NCI-H748 treated with DMSO at 0.1 percent for 48 hours (cell line): ENCODE measurements at regions not wholly inside any gene's neighbourhood (a gene's known extent, or its start where the extent isn't known, plus 50 kb on each side); places are given as distances from the start of the nearest gene placed in this dataset.

Experiments used
- DNase-seq: peaks from one replicate; lab custom pipeline; 2025; lab: John Stamatoyannopoulos, UW

GRCh38 chr13:111038887-111039286, 76.2 kb upstream of the ARHGEF7 start:
- DNase-seq: no peak

- no peak for DNase-seq
These were observed 77.2 kb upstream of the ARHGEF7 start for GRCh38 chr13:111037927-111038326.

- no peak for DNase-seq
These were observed 78.4 kb upstream of the ARHGEF7 start for GRCh38 chr13:111036665-111037064.

- DNase-seq: no peak
These were observed 79.2 kb upstream of the ARHGEF7 start for GRCh38 chr13:111035861-111036260.

GRCh38 chr13:111034811-111035210, 80.3 kb upstream of the ARHGEF7 start:
- no peak for DNase-seq

GRCh38 chr13:111033172-111034130, 81.7 kb upstream of the ARHGEF7 start:
- DNase-seq: no peak

- DNase-seq: no peak
These were observed 83.6 kb upstream of the ARHGEF7 start for GRCh38 chr13:111031531-111031961.

GRCh38 chr13:111029957-111030609, 85.0 kb upstream of the ARHGEF7 start:
- no peak for DNase-seq

- DNase-seq: no peak
These were observed 87.4 kb upstream of the ARHGEF7 start for GRCh38 chr13:111027458-111028439.

- DNase-seq: no peak
These were observed 89.8 kb upstream of the ARHGEF7 start for GRCh38 chr13:111025310-111025709.

GRCh38 chr13:111022886-111023285, 92.2 kb upstream of the ARHGEF7 start:
- no peak for DNase-seq

- no peak for DNase-seq
These were observed 92.9 kb upstream of the ARHGEF7 start for GRCh38 chr13:111022241-111022640.

GRCh38 chr13:111021270-111021669, 93.8 kb upstream of the ARHGEF7 start:
- no peak for DNase-seq

GRCh38 chr13:111020546-111020945, 94.6 kb upstream of the ARHGEF7 start:
- no peak for DNase-seq

- DNase-seq: no peak
These were observed 95.1 kb upstream of the ARHGEF7 start for GRCh38 chr13:111020021-111020420.

GRCh38 chr13:111017755-111018459, 97.2 kb upstream of the ARHGEF7 start:
- DNase-seq: no peak

GRCh38 chr13:111013196-111013595, 98.3 kb upstream of the ANKRD10 start:
- no peak for DNase-seq

- DNase-seq: no peak
These were observed 97.0 kb upstream of the ANKRD10 start for GRCh38 chr13:111011899-111012298.

- DNase-seq: no peak
These were observed 93.5 kb upstream of the ANKRD10 start for GRCh38 chr13:111008351-111008750.

GRCh38 chr13:111007209-111007608, 92.3 kb upstream of the ANKRD10 start:
- no peak for DNase-seq

- DNase-seq: no peak
These were observed 91.7 kb upstream of the ANKRD10 start for GRCh38 chr13:111006506-111007031.
